ENCODE measurements at regions not wholly inside any gene's neighbourhood (a gene's known extent, or its start where the extent isn't known, plus 50 kb on each side); places are given as distances from the start of the nearest gene placed in this dataset.

- Histone ChIP-seq H3K4me3 (no peak overlapping the region), H3K27ac (no peak overlapping the region), H3K4me1 (ENCODE audit: control insufficient read depth in 1 of 2, low read depth in 2 of 2) (no peaks in the 10 kb centered on the region), H3K9me3 (no peaks in the 10 kb centered on the region), H3K36me3 (no peaks in the 10 kb centered on the region), H3K27me3 (replicated peaks; ENCODE audit: insufficient read depth) (no peaks in the 10 kb centered on the region)
- no peak for ATAC-seq (ENCODE audit: insufficient number of reproducible peaks, low FRiP score, low read depth)
- TF ChIP-seq CTCF (IDR thresholded peaks at IDR 0.05): no peak
- DNase-seq (ENCODE audit: low spot score): no peak
These were observed 217.1 kb downstream of the OTOL1 start for GRCh38 chr3:161713731-161714130.

DNA sequence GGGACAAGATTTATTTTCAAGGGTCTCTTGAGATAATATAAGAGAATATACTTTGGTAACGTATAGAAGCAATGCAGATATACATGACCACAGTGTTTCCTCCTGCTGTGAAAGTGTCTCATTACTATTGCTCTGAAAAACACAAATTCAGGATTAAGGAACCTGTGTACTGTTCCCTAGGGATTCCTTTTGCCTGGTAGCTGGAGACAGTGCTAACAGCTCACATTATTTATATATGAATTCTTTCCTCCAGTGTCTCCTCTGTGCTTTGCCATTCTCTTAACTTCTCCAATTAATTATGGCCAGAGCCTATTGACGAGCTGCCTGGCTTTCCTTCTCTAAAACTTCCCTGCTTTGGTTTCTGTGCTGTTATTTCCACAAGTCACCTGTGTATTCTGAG, 235.4 kb downstream of the OTOL1 start:
- Histone ChIP-seq H3K36me3 (no peaks in the 10 kb centered on the region), H3K27ac (no peak overlapping the region), H3K27me3 (replicated peaks; ENCODE audit: insufficient read depth) (no peaks in the 10 kb centered on the region), H3K4me3 (no peak overlapping the region), H3K9me3 (no peaks in the 10 kb centered on the region), H3K4me1 (ENCODE audit: control insufficient read depth in 1 of 2, low read depth in 2 of 2) (no peaks in the 10 kb centered on the region)
- ATAC-seq (ENCODE audit: insufficient number of reproducible peaks, low FRiP score, low read depth) (no peak), DNase-seq (ENCODE audit: low spot score) (no peak)
- no peak for TF ChIP-seq CTCF (IDR thresholded peaks at IDR 0.05)

DNA sequence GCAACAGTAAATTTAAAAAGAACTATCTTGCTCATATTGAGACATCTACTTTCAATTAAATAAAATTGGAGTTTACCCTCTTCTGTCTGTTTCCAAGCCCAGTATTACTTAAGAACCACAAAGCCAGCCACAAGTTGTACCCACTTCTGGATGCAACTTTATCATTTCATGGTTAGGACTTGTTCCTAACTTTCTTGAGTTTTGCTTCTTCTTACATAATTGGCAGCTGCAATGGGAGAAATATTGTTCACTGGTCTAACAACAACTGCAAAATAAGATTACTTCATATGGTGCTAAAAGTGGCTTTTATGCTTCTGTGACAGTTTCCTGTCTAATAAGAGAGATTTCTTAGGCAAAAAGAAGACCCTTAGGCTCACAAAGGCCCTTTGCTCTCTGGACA, 240.6 kb downstream of the OTOL1 start:
- Histone ChIP-seq H3K4me3 (no peak overlapping the region), H3K36me3 (no peaks in the 10 kb centered on the region), H3K4me1 (ENCODE audit: control insufficient read depth in 1 of 2, low read depth in 2 of 2) (no peaks in the 10 kb centered on the region), H3K27me3 (replicated peaks; ENCODE audit: insufficient read depth) (no peaks in the 10 kb centered on the region), H3K27ac (no peak overlapping the region), H3K9me3 (no peaks in the 10 kb centered on the region)
- no peak for DNase-seq (ENCODE audit: low spot score)
- no peak for ATAC-seq (ENCODE audit: insufficient number of reproducible peaks, low FRiP score, low read depth)
- no peak for TF ChIP-seq CTCF (IDR thresholded peaks at IDR 0.05)

DNA sequence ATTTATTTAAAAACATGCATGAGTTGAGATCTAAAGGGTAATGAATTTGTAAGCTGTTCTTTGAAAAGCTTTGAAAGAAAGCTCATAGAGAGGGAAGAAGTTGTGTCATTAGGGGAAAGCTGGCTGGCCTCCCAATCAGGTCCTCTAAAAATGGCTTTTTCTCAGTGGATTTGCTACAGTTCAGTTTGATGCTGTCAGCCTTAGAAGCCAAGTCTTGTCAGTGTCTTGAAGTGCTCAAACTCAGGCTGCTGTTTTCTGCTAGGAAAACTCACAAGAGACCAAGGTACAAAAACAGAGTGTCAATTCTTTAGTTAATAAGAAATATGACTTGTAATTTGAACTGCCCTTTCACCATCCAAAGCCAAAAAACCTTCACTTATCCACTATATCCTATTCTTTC, 243.8 kb downstream of the OTOL1 start:
- Histone ChIP-seq H3K4me1 (ENCODE audit: control insufficient read depth in 1 of 2, low read depth in 2 of 2) (no peaks in the 10 kb centered on the region), H3K4me3 (no peak overlapping the region), H3K27ac (no peak overlapping the region), H3K27me3 (replicated peaks; ENCODE audit: insufficient read depth) (no peaks in the 10 kb centered on the region), H3K9me3 (no peaks in the 10 kb centered on the region), H3K36me3 (no peaks in the 10 kb centered on the region)
- DNase-seq (ENCODE audit: low spot score) (no peak), ATAC-seq (ENCODE audit: insufficient number of reproducible peaks, low FRiP score, low read depth) (no peak)
- no peak for TF ChIP-seq CTCF (IDR thresholded peaks at IDR 0.05)

- no peak for TF ChIP-seq CTCF (IDR thresholded peaks at IDR 0.05)
- Histone ChIP-seq H3K36me3 (no peaks in the 10 kb centered on the region), H3K27ac (no peak overlapping the region), H3K27me3 (replicated peaks; ENCODE audit: insufficient read depth) (no peaks in the 10 kb centered on the region), H3K4me1 (ENCODE audit: control insufficient read depth in 1 of 2, low read depth in 2 of 2) (no peaks in the 10 kb centered on the region), H3K4me3 (no peak overlapping the region), H3K9me3 (no peaks in the 10 kb centered on the region)
- DNase-seq (ENCODE audit: low spot score) (no peak), ATAC-seq (ENCODE audit: insufficient number of reproducible peaks, low FRiP score, low read depth) (no peak)
These were observed 247.8 kb downstream of the OTOL1 start for GRCh38 chr3:161744366-161744765.

Measured in thoracic aorta (tissue), 2 donors.